ENCODE measurements at regions not wholly inside any gene's neighbourhood (a gene's known extent, or its start where the extent isn't known, plus 50 kb on each side); places are given as distances from the start of the nearest gene placed in this dataset.

DNA sequence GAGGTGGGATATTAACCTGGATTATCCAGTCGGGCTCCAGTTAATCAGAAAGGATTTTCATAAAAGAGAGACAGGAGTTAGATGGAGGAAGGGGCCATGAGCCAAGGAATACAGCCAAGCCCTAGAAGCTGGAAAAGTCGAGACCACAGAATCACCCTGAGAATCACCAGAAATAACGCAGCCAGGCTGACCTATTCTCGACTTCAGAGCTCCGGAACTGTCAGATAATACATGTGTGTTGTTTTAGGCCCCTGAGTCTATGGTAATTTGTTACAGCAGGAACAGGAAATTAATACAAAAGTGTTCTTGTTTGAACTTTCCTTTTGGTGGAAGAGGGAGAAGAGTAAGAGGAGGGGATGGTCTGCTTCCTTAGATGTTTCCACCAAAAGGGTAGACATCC is 208.1 kb downstream of the JCAD start:
- H3K4me3 Mint-ChIP-seq, result no peak overlapping the region
- POLR2A ChIA-PET, result no interaction called here

GRCh38 chr10:29850371-29850770 is 209.0 kb downstream of the JCAD start:
- ATAC-seq (no peak), DNase-seq (no peak)
- Mint-ChIP-seq H3K4me3 (no peak overlapping the region), H3K4me1 (peaks cover 0 to 8% (median 5%) of the 10 kb centered on the region in 7 donors), H3K27ac (no peak overlapping the region), H3K36me3 (peaks cover 0 to 1% (median 0%) of the 10 kb centered on the region in 5 donors), H3K9me3 (peaks cover 0 to 2% (median 0%) of the 10 kb centered on the region in 11 donors), H3K27me3 (peaks cover 0 to 13% (median 3%) of the 10 kb centered on the region in 5 donors)
- Histone ChIP-seq H3K4me1 (ENCODE audit: control insufficient read depth in 2 of 2, insufficient read depth in 2 of 2, low read length in 2 of 2) (no peaks in the 10 kb centered on the region), H3K36me3 (ENCODE audit: control insufficient read depth in 2 of 3, insufficient read depth in 3 of 3, low read length in 3 of 3) (no peaks in the 10 kb centered on the region), H3K27me3 (ENCODE audit: control insufficient read depth in 2 of 2, insufficient read depth in 2 of 2, low read length in 2 of 2) (no peaks in the 10 kb centered on the region), H3K27ac (ENCODE audit: low read depth, low read length) (no peak overlapping the region), H3K9me3 (ENCODE audit: control insufficient read depth in 2 of 3, low read length in 3 of 3) (no peaks in the 10 kb centered on the region), H3K4me3 (ENCODE audit: low read length) (no peak overlapping the region)
- ChIA-PET CTCF (no interaction called here), POLR2A (no interaction called here)
- intact Hi-C loops (cut with micrococcal nuclease), result no loop called here

More for the DNA sequence above, 208.1 kb downstream of the JCAD start:
- Histone ChIP-seq H3K36me3 (ENCODE audit: control insufficient read depth in 2 of 3, insufficient read depth in 3 of 3, low read length in 3 of 3) (no peaks in the 10 kb centered on the region), H3K4me1 (ENCODE audit: control insufficient read depth in 2 of 2, insufficient read depth in 2 of 2, low read length in 2 of 2) (no peaks in the 10 kb centered on the region), H3K4me3 (ENCODE audit: low read length) (no peak overlapping the region), H3K9me3 (ENCODE audit: control insufficient read depth in 2 of 3, low read length in 3 of 3) (no peaks in the 10 kb centered on the region), H3K27me3 (ENCODE audit: control insufficient read depth in 2 of 2, insufficient read depth in 2 of 2, low read length in 2 of 2) (no peaks in the 10 kb centered on the region), H3K27ac (ENCODE audit: low read depth, low read length) (no peak overlapping the region)
- DNase-seq, result no peak
- CTCF ChIA-PET, result interaction anchor here (0.7 kb wide), 1 partner anchor 34 kb away, joined by 3 read pairs; no protein-coding TSS in a partner anchor
- intact Hi-C loops (cut with micrococcal nuclease), result no loop called here
- Mint-ChIP-seq H3K4me1 (peaks cover 0 to 8% (median 5%) of the 10 kb centered on the region in 7 donors), H3K36me3 (no peaks in the 10 kb centered on the region), H3K27me3 (peaks cover 0 to 13% (median 3%) of the 10 kb centered on the region in 5 donors), H3K27ac (no peak overlapping the region), H3K9me3 (no peaks in the 10 kb centered on the region)
- no peak for ATAC-seq

GRCh38 chr10:29849886-29850285 is 209.5 kb downstream of the JCAD start:
- no peaks in the 10 kb centered on the region for H3K9me3 ChIP-seq (ENCODE audit: control insufficient read depth in 2 of 3, low read length in 3 of 3)
- no peak overlapping the region for H3K27ac ChIP-seq (ENCODE audit: low read depth, low read length)
- no peak overlapping the region for H3K27ac Mint-ChIP-seq
- ATAC-seq, result no peak
- intact Hi-C loops (cut with micrococcal nuclease), result no loop called here
- H3K36me3 Mint-ChIP-seq, result peaks cover 0 to 5% (median 0%) of the 10 kb centered on the region in 5 donors
- no peak overlapping the region for H3K4me3 ChIP-seq (ENCODE audit: low read length)
- H3K9me3 Mint-ChIP-seq, result peaks cover 0 to 2% (median 0%) of the 10 kb centered on the region in 11 donors
- ChIA-PET POLR2A (no interaction called here), CTCF (no interaction called here)
- H3K27me3 ChIP-seq (ENCODE audit: control insufficient read depth in 2 of 2, insufficient read depth in 2 of 2, low read length in 2 of 2), result no peaks in the 10 kb centered on the region
- no peak overlapping the region for H3K4me3 Mint-ChIP-seq
- no peaks in the 10 kb centered on the region for H3K4me1 ChIP-seq (ENCODE audit: control insufficient read depth in 2 of 2, insufficient read depth in 2 of 2, low read length in 2 of 2)
- peaks cover 0 to 13% (median 3%) of the 10 kb centered on the region in 5 donors for H3K27me3 Mint-ChIP-seq
- H3K36me3 ChIP-seq (ENCODE audit: control insufficient read depth in 2 of 3, insufficient read depth in 3 of 3, low read length in 3 of 3), result no peaks in the 10 kb centered on the region
- DNase-seq, result no peak
- peaks cover 0 to 8% (median 5%) of the 10 kb centered on the region in 7 donors for H3K4me1 Mint-ChIP-seq

GRCh38 chr10:29849126-29849833 is 210.1 kb downstream of the JCAD start:
- Histone ChIP-seq H3K4me1 (ENCODE audit: control insufficient read depth in 2 of 2, insufficient read depth in 2 of 2, low read length in 2 of 2) (no peaks in the 10 kb centered on the region), H3K4me3 (ENCODE audit: low read length) (no peak overlapping the region), H3K27ac (ENCODE audit: low read depth, low read length) (no peak overlapping the region), H3K36me3 (ENCODE audit: control insufficient read depth in 2 of 3, insufficient read depth in 3 of 3, low read length in 3 of 3) (no peaks in the 10 kb centered on the region), H3K27me3 (ENCODE audit: control insufficient read depth in 2 of 2, insufficient read depth in 2 of 2, low read length in 2 of 2) (no peaks in the 10 kb centered on the region), H3K9me3 (ENCODE audit: control insufficient read depth in 2 of 3, low read length in 3 of 3) (no peaks in the 10 kb centered on the region)
- intact Hi-C loops (cut with micrococcal nuclease), result no loop called here
- no peak overlapping the region for H3K4me3 Mint-ChIP-seq
- no peak for DNase-seq
- H3K27me3 Mint-ChIP-seq, result peaks cover 0 to 13% (median 3%) of the 10 kb centered on the region in 5 donors
- H3K9me3 Mint-ChIP-seq, result peaks cover 0 to 4% (median 0%) of the 10 kb centered on the region in 11 donors
- POLR2A ChIA-PET, result no interaction called here
- H3K36me3 Mint-ChIP-seq, result peaks cover 0 to 5% (median 0%) of the 10 kb centered on the region in 5 donors
- peaks cover 0 to 8% (median 5%) of the 10 kb centered on the region in 7 donors for H3K4me1 Mint-ChIP-seq
- CTCF ChIA-PET, result no interaction called here
- no peak for ATAC-seq
- H3K27ac Mint-ChIP-seq, result no peak overlapping the region

DNA sequence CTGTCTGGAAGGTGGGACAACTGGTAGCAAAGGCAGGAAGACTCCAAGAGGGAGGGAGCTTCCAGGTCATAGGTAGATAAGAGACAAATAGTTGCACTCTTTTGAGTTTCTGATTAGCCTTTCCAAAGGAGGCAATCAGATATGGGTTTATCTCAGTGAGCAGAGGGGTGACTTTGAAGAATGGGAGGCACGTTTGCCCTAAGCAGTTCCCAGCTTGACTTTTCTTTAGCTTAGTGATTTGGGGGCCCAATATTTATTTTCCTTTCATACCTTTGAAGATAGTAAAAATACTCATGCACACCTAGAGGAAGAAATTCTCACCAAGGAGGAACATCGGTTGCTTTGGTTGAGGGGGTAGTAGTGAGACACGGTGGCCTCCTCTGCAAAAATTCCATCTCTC is 212.1 kb upstream of the SVIL start:
- no peaks in the 10 kb centered on the region for H3K4me1 ChIP-seq (ENCODE audit: control insufficient read depth in 2 of 2, insufficient read depth in 2 of 2, low read length in 2 of 2)
- Mint-ChIP-seq H3K4me3 (no peak overlapping the region), H3K4me1 (peaks cover 0 to 8% (median 5%) of the 10 kb centered on the region in 7 donors), H3K9me3 (peaks cover 0 to 7% (median 0%) of the 10 kb centered on the region in 11 donors), H3K27me3 (peaks cover 0 to 13% (median 3%) of the 10 kb centered on the region in 5 donors), H3K27ac (no peak overlapping the region), H3K36me3 (peaks cover 0 to 5% (median 0%) of the 10 kb centered on the region in 5 donors)
- no peaks in the 10 kb centered on the region for H3K9me3 ChIP-seq (ENCODE audit: control insufficient read depth in 2 of 3, low read length in 3 of 3)
- ChIA-PET POLR2A (no interaction called here), CTCF (interaction anchor here (0.6 kb wide), 1 partner anchor 1668 kb away, joined by 3 read pairs; no protein-coding TSS in a partner anchor)
- ATAC-seq, result no peak
- no peak overlapping the region for H3K4me3 ChIP-seq (ENCODE audit: low read length)
- no peak for DNase-seq
- no peak overlapping the region for H3K27ac ChIP-seq (ENCODE audit: low read depth, low read length)
- no peaks in the 10 kb centered on the region for H3K27me3 ChIP-seq (ENCODE audit: control insufficient read depth in 2 of 2, insufficient read depth in 2 of 2, low read length in 2 of 2)
- intact Hi-C loops (cut with micrococcal nuclease), result no loop called here
- H3K36me3 ChIP-seq (ENCODE audit: control insufficient read depth in 2 of 3, insufficient read depth in 3 of 3, low read length in 3 of 3), result no peaks in the 10 kb centered on the region

DNA sequence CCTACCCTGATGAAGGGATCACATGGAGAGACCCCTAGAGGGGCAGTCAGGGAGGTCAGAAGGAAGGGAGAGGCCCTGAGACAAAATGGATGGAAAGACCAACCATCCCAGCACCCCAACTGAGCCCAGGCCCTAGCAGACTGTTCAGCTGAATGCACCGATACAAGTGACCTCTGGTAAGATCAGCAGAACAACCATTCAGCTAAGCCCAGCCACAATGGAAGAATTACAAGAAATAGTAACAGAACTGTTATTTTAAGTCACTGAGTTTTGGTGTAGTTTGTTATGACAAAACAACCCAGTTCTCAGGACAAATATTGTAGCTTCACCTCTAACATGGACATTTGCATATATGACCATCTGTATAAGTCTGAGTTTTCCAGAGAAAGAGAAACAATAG is 210.4 kb upstream of the SVIL start:
- H3K27ac ChIP-seq (ENCODE audit: low read depth, low read length), result no peak overlapping the region
- no peaks in the 10 kb centered on the region for H3K36me3 ChIP-seq (ENCODE audit: control insufficient read depth in 2 of 3, insufficient read depth in 3 of 3, low read length in 3 of 3)
- H3K4me3 ChIP-seq (ENCODE audit: low read length), result no peak overlapping the region
- no peak overlapping the region for H3K27ac Mint-ChIP-seq
- ChIA-PET CTCF (no interaction called here), POLR2A (no interaction called here)
- H3K4me1 ChIP-seq (ENCODE audit: control insufficient read depth in 2 of 2, insufficient read depth in 2 of 2, low read length in 2 of 2), result no peaks in the 10 kb centered on the region
- no peaks in the 10 kb centered on the region for H3K27me3 ChIP-seq (ENCODE audit: control insufficient read depth in 2 of 2, insufficient read depth in 2 of 2, low read length in 2 of 2)
- H3K36me3 Mint-ChIP-seq, result peaks cover 0 to 5% (median 0%) of the 10 kb centered on the region in 5 donors
- peaks cover 0 to 13% (median 3%) of the 10 kb centered on the region in 5 donors for H3K27me3 Mint-ChIP-seq
- no peaks in the 10 kb centered on the region for H3K9me3 ChIP-seq (ENCODE audit: control insufficient read depth in 2 of 3, low read length in 3 of 3)
- DNase-seq (no peak), ATAC-seq (no peak)
- no peak overlapping the region for H3K4me3 Mint-ChIP-seq
- intact Hi-C loops (cut with micrococcal nuclease), result no loop called here
- peaks cover 0 to 8% (median 5%) of the 10 kb centered on the region in 7 donors for H3K4me1 Mint-ChIP-seq
- peaks cover 0 to 7% (median 0%) of the 10 kb centered on the region in 11 donors for H3K9me3 Mint-ChIP-seq

DNA sequence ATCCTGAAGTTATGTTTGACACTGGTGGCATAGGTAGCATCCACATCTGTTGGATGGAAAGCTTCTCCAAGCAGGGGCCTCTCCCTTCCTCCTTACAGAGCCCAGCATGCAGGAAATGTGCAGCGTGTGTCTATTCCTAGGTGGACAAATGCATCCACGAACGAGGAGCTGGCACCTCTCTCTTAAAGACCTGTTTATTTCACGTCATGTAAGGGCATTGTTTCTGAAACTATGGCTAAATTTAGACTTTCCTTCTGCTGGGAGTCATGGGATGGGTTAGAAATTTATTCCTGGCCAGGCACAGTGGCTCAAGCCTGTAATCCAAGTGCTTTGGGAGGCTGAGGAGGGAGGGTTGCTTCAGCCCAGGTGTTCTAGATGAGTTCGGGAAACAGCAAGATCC is 208.4 kb upstream of the SVIL start:
- Mint-ChIP-seq H3K27ac (no peak overlapping the region), H3K27me3 (peaks cover 0 to 3% (median 3%) of the 10 kb centered on the region in 5 donors), H3K9me3 (peaks cover 0 to 7% (median 0%) of the 10 kb centered on the region in 11 donors), H3K4me3 (no peak overlapping the region), H3K36me3 (peaks cover 0 to 5% (median 0%) of the 10 kb centered on the region in 5 donors), H3K4me1 (peaks cover 0 to 3% (median 0%) of the 10 kb centered on the region in 7 donors)
- POLR2A ChIA-PET, result no interaction called here
- H3K4me1 ChIP-seq (ENCODE audit: control insufficient read depth in 2 of 2, insufficient read depth in 2 of 2, low read length in 2 of 2), result no peaks in the 10 kb centered on the region
- H3K4me3 ChIP-seq (ENCODE audit: low read length), result no peak overlapping the region
- DNase-seq, result no peak
- no peaks in the 10 kb centered on the region for H3K9me3 ChIP-seq (ENCODE audit: control insufficient read depth in 2 of 3, low read length in 3 of 3)
- intact Hi-C loops (cut with micrococcal nuclease), result no loop called here
- no peaks in the 10 kb centered on the region for H3K36me3 ChIP-seq (ENCODE audit: control insufficient read depth in 2 of 3, insufficient read depth in 3 of 3, low read length in 3 of 3)
- no peak for ATAC-seq
- no peak overlapping the region for H3K27ac ChIP-seq (ENCODE audit: low read depth, low read length)
- no peaks in the 10 kb centered on the region for H3K27me3 ChIP-seq (ENCODE audit: control insufficient read depth in 2 of 2, insufficient read depth in 2 of 2, low read length in 2 of 2)
- CTCF ChIA-PET, result no interaction called here
